IMR-90 (cell line): ENCODE measurements at regions not wholly inside any gene's neighbourhood (a gene's known extent, or its start where the extent isn't known, plus 50 kb on each side); places are given as distances from the start of the nearest gene placed in this dataset.

Experiments used
- ATAC-seq: fragments of 200-7000 bp; cut with Tn5 transposase; 2 replicates; pipeline ENCODE4 v1.9.1; 2020; ENCODE audit warnings: low read depth, mild to moderate bottlenecking, moderate library complexity
- BruUV-seq: library from RNA; stranded (reverse); fragments of 400-500 nt; replicated peaks from 2 replicates; lab custom pipeline; 2021; lab: Mats Ljungman, UMichigan
- CTCF ChIA-PET: fragments of 300-600 bp; formaldehyde crosslinking; extraction: SDS; loops from one replicate; lab custom pipeline; 2021; ENCODE audit warnings: antibody characterized with exemption; lab: Yijun Ruan, JAX
- POLR2A ChIA-PET: fragments of 300-600 bp; sonication (Branson Sonifier 250); formaldehyde crosslinking; loops from one replicate; lab custom pipeline; 2022; ENCODE audit warnings: antibody characterized with exemption; ENCODE audit not compliant: unreplicated experiment; lab: Charles Lee
- DNase-seq: peaks from one replicate; pipeline ENCODE4 v3.0.0; 2013
- H2AFZ ChIP-seq: replicated peaks from 2 replicates; pipeline ENCODE3; 2013; ENCODE audit warnings: low read length, mild to moderate bottlenecking; ENCODE audit not compliant: poor library complexity
- H2AK5ac ChIP-seq: 2 replicates; pipeline ENCODE4 v1.6.1; 2013; ENCODE audit warnings: low read depth, low read length, inconsistent platforms
- H2AK9ac ChIP-seq: replicated peaks from 2 replicates; pipeline ENCODE3; 2013; ENCODE audit warnings: mild to moderate bottlenecking, low read depth, low read length, moderate library complexity; ENCODE audit not compliant: poor library complexity
- H2BK120ac ChIP-seq: 2 replicates; pipeline ENCODE4 v1.6.1; 2013; ENCODE audit warnings: low read depth, low read length, inconsistent platforms
- H2BK15ac ChIP-seq: 3 replicates; pipeline ENCODE4 v1.6.1; 2013; ENCODE audit warnings: low read depth, low read length, inconsistent platforms
- H2BK20ac ChIP-seq: 2 replicates; pipeline ENCODE4 v1.6.1; 2013; ENCODE audit warnings: low read depth, mild to moderate bottlenecking, inconsistent platforms, low read length, moderate library complexity
- H2BK5ac ChIP-seq: 2 replicates; pipeline ENCODE4 v1.6.1; 2013; ENCODE audit warnings: mild to moderate bottlenecking, low read depth, low read length, inconsistent platforms; ENCODE audit not compliant: poor library complexity, severe bottlenecking
- H3K14ac ChIP-seq: replicated peaks from 2 replicates; pipeline ENCODE4 v1.6.1; 2013; ENCODE audit warnings: low read depth, low read length, inconsistent platforms
- H3K18ac ChIP-seq: 2 replicates; pipeline ENCODE4 v1.6.1; 2013; ENCODE audit warnings: low read depth, low read length, control low read depth
- H3K23ac ChIP-seq: 2 replicates; pipeline ENCODE4 v1.6.1; 2013; ENCODE audit warnings: low read depth, low read length, inconsistent platforms
- H3K27ac ChIP-seq: 2 replicates; pipeline ENCODE4 v1.5.1; 2013; ENCODE audit warnings: mild to moderate bottlenecking, control low read depth, low read length; ENCODE audit not compliant: insufficient read depth
- H3K27me3 ChIP-seq: 2 replicates; pipeline ENCODE4 v1.6.1; 2013; ENCODE audit warnings: low read length; ENCODE audit not compliant: control insufficient read depth, insufficient read depth
- H3K36me3 ChIP-seq: 2 replicates; pipeline ENCODE4 v1.6.1; 2013; ENCODE audit warnings: low read length, mixed read lengths; ENCODE audit not compliant: control insufficient read depth, insufficient read depth
- H3K4ac ChIP-seq: 2 replicates; pipeline ENCODE4 v1.6.1; 2013; ENCODE audit warnings: low read depth, low read length, inconsistent platforms
- H3K4me1 ChIP-seq: 2 replicates; pipeline ENCODE4 v1.6.1; 2013; ENCODE audit warnings: low read length, mixed read lengths; ENCODE audit not compliant: control insufficient read depth, insufficient read depth
- H3K4me2 ChIP-seq: 2 replicates; pipeline ENCODE4 v1.6.1; 2013; ENCODE audit warnings: low read depth, mild to moderate bottlenecking, control low read depth, low read length, moderate library complexity
- H3K4me3 ChIP-seq: 2 replicates; pipeline ENCODE4 v1.5.1; 2013; ENCODE audit warnings: low read depth, mild to moderate bottlenecking, control low read depth, low read length, moderate library complexity; ENCODE audit not compliant: insufficient read depth
- H3K56ac ChIP-seq: 2 replicates; pipeline ENCODE4 v1.6.1; 2013; ENCODE audit warnings: low read length, inconsistent platforms; ENCODE audit not compliant: insufficient read depth; ENCODE audit errors: extremely low read depth
- H3K79me1 ChIP-seq, 2 experiments: 2 replicates each; pipeline ENCODE4 v1.6.1; 2013; ENCODE audit warnings: low read length in 2 of 2, inconsistent platforms in 1 of 2, low read depth in 1 of 2
- H3K9ac ChIP-seq: 2 replicates; pipeline ENCODE4 v1.6.1; 2013; ENCODE audit warnings: low read depth, low read length, control low read depth
- H3K9me1 ChIP-seq: 2 replicates; pipeline ENCODE4 v1.6.1; 2013; ENCODE audit warnings: low read length, inconsistent platforms; ENCODE audit not compliant: insufficient read depth
- H3K9me3 ChIP-seq: 2 replicates; pipeline ENCODE4 v1.6.1; 2013; ENCODE audit warnings: low read length; ENCODE audit not compliant: control insufficient read depth, insufficient read depth
- H4K20me1 ChIP-seq: 2 replicates; pipeline ENCODE4 v1.6.1; 2013; ENCODE audit warnings: low read length, inconsistent platforms; ENCODE audit not compliant: insufficient read depth
- H4K5ac ChIP-seq: 2 replicates; pipeline ENCODE4 v1.6.1; 2013; ENCODE audit warnings: mild to moderate bottlenecking, low read depth, low read length, control low read depth
- H4K8ac ChIP-seq, 2 experiments: 2 replicates each; pipeline ENCODE4 v1.6.1; 2013; ENCODE audit warnings: low read depth in 2 of 2, low read length in 2 of 2, control low read depth in 1 of 2, inconsistent platforms in 1 of 2
- H4K91ac ChIP-seq: 2 replicates; pipeline ENCODE4 v1.6.1; 2013; ENCODE audit warnings: low read depth, low read length, inconsistent platforms; ENCODE audit not compliant: insufficient read depth
- BHLHE40 ChIP-seq: fragments of 150-350 bp; IDR thresholded peaks from 2 replicates; pipeline ENCODE4 v1.6.1; 2016; ENCODE audit warnings: mild to moderate bottlenecking, low read depth, low read length
- MAFK ChIP-seq: IDR thresholded peaks from 2 replicates; pipeline ENCODE4 v1.6.1; 2012; ENCODE audit warnings: low read depth, low read length, improper control_type of control experiment
- WGBS, 2 experiments: methylation state at CpG; one replicate each; pipeline versions ENCODE4 v1.1.5 to v1.1.7; 2013; ENCODE audit warnings: missing lambda C conversion rate in 2 of 2; ENCODE audit not compliant: insufficient read length in 1 of 2; ENCODE audit errors: extremely low coverage in 2 of 2; 5-methylcytosine and 5-hydroxymethylcytosine counted together
- dilution Hi-C: fragments of 300-500 bp; cut with HindIII; formaldehyde crosslinking; loops from one replicate; pipeline ENCODE4 v1.14.3; 2018; ENCODE audit warnings: low sequenced_read_pairs; ENCODE audit not compliant: unreplicated experiment
- in situ Hi-C: fragments of 300-500 bp; cut with MboI; formaldehyde crosslinking; loops from 3 replicates; pipeline ENCODE4 v1.14.3; 2019; ENCODE audit warnings: low sequenced_read_pairs, inconsistent platforms, mixed read lengths
- intact Hi-C: fragments of 100-400 bp; cut with micrococcal nuclease; formaldehyde crosslinking; loops from 2 replicates; pipeline ENCODE4 v1.10.0; 2022
- TF ChIP-seq, protein P1 (sequence below): fragments of 150-350 bp; IDR thresholded peaks from 2 replicates; pipeline ENCODE4 v1.6.1; 2016; ENCODE audit warnings: low read depth, mild to moderate bottlenecking, low read length, moderate library complexity, borderline replicate concordance

DNA sequence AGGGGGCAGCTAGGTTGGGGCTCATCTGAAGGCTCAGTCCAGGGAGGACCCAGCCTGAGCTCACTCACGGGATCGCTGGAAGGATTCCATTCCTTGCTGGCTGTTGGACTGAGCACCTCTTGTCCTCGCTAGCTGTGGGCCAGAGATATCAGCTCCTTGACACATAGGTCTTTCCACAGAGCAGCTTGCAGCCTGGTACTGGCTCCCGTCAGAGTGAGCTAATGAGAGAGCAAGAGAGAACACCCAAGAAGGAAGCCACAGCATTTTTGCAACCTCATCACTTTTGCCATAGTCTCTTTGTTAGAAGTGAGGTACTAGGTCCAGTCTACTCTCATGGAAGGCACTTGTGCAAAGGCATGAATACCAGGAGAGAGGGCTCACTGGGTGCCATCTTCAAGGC is 179.9 kb downstream of the CDC5L start:
- no peaks in the 10 kb centered on the region for H3K9me3 ChIP-seq
- H2BK15ac ChIP-seq: no peak overlapping the region
- H3K36me3 ChIP-seq: no peaks in the 10 kb centered on the region
- H3K18ac ChIP-seq: no peak overlapping the region
- no peak overlapping the region for H3K27ac ChIP-seq
- intact Hi-C loops (no loop called here), dilution Hi-C loops (no loop called here), in situ Hi-C loops (no loop called here)
- peaks cover 40% of the 10 kb centered on the region for H3K27me3 ChIP-seq
- H3K4me2 ChIP-seq: no peak overlapping the region
- CTCF ChIA-PET: no interaction called here
- no peak overlapping the region for H4K5ac ChIP-seq
- TF ChIP-seq, protein P1, sequence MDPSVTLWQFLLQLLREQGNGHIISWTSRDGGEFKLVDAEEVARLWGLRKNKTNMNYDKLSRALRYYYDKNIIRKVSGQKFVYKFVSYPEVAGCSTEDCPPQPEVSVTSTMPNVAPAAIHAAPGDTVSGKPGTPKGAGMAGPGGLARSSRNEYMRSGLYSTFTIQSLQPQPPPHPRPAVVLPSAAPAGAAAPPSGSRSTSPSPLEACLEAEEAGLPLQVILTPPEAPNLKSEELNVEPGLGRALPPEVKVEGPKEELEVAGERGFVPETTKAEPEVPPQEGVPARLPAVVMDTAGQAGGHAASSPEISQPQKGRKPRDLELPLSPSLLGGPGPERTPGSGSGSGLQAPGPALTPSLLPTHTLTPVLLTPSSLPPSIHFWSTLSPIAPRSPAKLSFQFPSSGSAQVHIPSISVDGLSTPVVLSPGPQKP: no peak
- TF ChIP-seq BHLHE40 (no peak), MAFK (peak; percentile 96)
- no peak overlapping the region for H3K4me3 ChIP-seq
- no peak for ATAC-seq
- no peak overlapping the region for H4K91ac ChIP-seq
- no peak overlapping the region for H3K56ac ChIP-seq
- no peak overlapping the region for H2AK5ac ChIP-seq
- no peak overlapping the region for H3K14ac ChIP-seq
- no peak overlapping the region for H2AK9ac ChIP-seq
- peaks cover 3% of the 10 kb centered on the region; the same call in 1 of the 2 replicates for H3K4me1 ChIP-seq
- H3K4ac ChIP-seq: no peak overlapping the region
- no peak overlapping the region for H2AFZ ChIP-seq
- H4K8ac ChIP-seq: no peak overlapping the region
- H3K9me1 ChIP-seq: peaks cover 5% of the 10 kb centered on the region; the same call in 1 of the 2 replicates
- no peak for DNase-seq
- BruUV-seq: no TSS peak
- 83% methylated on average over 1 of the region's 4 CpGs; no CpG with 5 or more reads in 1 of the 2 experiments for WGBS, 2 experiments
- no peaks in the 10 kb centered on the region for H3K79me1 ChIP-seq
- H3K9ac ChIP-seq: no peak overlapping the region
- no peak overlapping the region; the same call in 1 of the 2 replicates for H3K23ac ChIP-seq
- no peak overlapping the region for H2BK120ac ChIP-seq
- POLR2A ChIA-PET: no interaction called here
- H4K20me1 ChIP-seq: no peaks in the 10 kb centered on the region
- no peak overlapping the region for H2BK5ac ChIP-seq
- H2BK20ac ChIP-seq: no peak overlapping the region
